ENCODE measurements at regions not wholly inside any gene's neighbourhood (a gene's known extent, or its start where the extent isn't known, plus 50 kb on each side); places are given as distances from the start of the nearest gene placed in this dataset.

DNA sequence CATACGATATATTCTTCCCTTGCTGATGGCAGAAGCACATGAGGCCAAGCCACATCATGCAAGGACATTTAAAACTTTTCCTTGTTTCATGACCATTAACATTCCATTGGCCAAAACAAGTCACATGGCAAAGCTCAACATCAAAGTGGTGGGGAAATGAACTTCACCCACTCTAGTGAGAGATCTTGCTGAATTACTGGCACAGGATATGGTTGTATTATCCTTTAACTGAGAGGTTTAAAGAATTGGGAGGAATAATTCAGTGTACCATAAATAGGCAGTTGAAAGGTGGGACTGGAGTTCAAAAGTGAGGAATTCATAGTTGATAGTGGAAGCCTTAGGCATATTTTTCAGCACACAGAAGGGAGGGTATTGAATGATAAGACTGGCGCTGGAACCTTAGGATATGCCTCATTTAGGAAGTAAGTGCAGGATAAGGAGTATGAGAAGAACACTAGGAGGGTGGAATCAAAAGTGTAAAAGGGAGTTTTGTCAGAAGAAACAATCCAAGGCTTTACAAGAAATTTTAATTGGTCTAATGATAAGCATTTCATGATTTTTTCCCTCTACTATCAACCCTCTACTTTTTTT is 398.8 kb downstream of the C12orf75 start:
- no peaks in the 10 kb centered on the region for H3K9me3 ChIP-seq (ENCODE audit: control insufficient read depth in 2 of 2, low read length in 2 of 2)
- no peaks in the 10 kb centered on the region for H3K36me3 ChIP-seq (ENCODE audit: control insufficient read depth in 2 of 2, insufficient read depth in 2 of 2, low read length in 2 of 2)
- H3K27me3 ChIP-seq (ENCODE audit: control insufficient read depth in 2 of 2, insufficient read depth in 2 of 2, low read length in 2 of 2), result no peaks in the 10 kb centered on the region
- no peak overlapping the region for H3K4me3 ChIP-seq (ENCODE audit: low read length in 2 of 2)
- H3K9ac ChIP-seq (ENCODE audit: low read depth in 1 of 2, low read length in 2 of 2), result no peak overlapping the region
- H3K4me1 ChIP-seq (ENCODE audit: control insufficient read depth in 2 of 2, insufficient read depth in 2 of 2, low read length in 2 of 2), result no peaks in the 10 kb centered on the region
- no peak overlapping the region for H3K27ac ChIP-seq (ENCODE audit: low read depth in 2 of 2, low read length in 2 of 2)

- H3K9me3 ChIP-seq (ENCODE audit: control insufficient read depth in 2 of 2, low read length in 2 of 2), result no peaks in the 10 kb centered on the region
- no peak overlapping the region for H3K4me3 ChIP-seq (ENCODE audit: low read length in 2 of 2)
- no peak overlapping the region for H3K9ac ChIP-seq (ENCODE audit: low read depth in 1 of 2, low read length in 2 of 2)
- H3K27me3 ChIP-seq (ENCODE audit: control insufficient read depth in 2 of 2, insufficient read depth in 2 of 2, low read length in 2 of 2), result no peaks in the 10 kb centered on the region
- no peaks in the 10 kb centered on the region for H3K4me1 ChIP-seq (ENCODE audit: control insufficient read depth in 2 of 2, insufficient read depth in 2 of 2, low read length in 2 of 2)
- no peaks in the 10 kb centered on the region for H3K36me3 ChIP-seq (ENCODE audit: control insufficient read depth in 2 of 2, insufficient read depth in 2 of 2, low read length in 2 of 2)
- no peak overlapping the region for H3K27ac ChIP-seq (ENCODE audit: low read depth in 2 of 2, low read length in 2 of 2)
Observed at GRCh38 chr12:105729926-105730325, 399.4 kb downstream of the C12orf75 start.

- Histone ChIP-seq H3K9ac (ENCODE audit: low read depth in 1 of 2, low read length in 2 of 2) (no peak overlapping the region), H3K4me3 (ENCODE audit: low read length in 2 of 2) (no peak overlapping the region), H3K27me3 (ENCODE audit: control insufficient read depth in 2 of 2, insufficient read depth in 2 of 2, low read length in 2 of 2) (no peaks in the 10 kb centered on the region), H3K4me1 (ENCODE audit: control insufficient read depth in 2 of 2, insufficient read depth in 2 of 2, low read length in 2 of 2) (no peaks in the 10 kb centered on the region), H3K9me3 (ENCODE audit: control insufficient read depth in 2 of 2, low read length in 2 of 2) (no peaks in the 10 kb centered on the region), H3K36me3 (ENCODE audit: control insufficient read depth in 2 of 2, insufficient read depth in 2 of 2, low read length in 2 of 2) (no peaks in the 10 kb centered on the region), H3K27ac (ENCODE audit: low read depth in 2 of 2, low read length in 2 of 2) (no peak overlapping the region)
Observed at GRCh38 chr12:105733579-105733978, 403.1 kb downstream of the C12orf75 start.

DNA sequence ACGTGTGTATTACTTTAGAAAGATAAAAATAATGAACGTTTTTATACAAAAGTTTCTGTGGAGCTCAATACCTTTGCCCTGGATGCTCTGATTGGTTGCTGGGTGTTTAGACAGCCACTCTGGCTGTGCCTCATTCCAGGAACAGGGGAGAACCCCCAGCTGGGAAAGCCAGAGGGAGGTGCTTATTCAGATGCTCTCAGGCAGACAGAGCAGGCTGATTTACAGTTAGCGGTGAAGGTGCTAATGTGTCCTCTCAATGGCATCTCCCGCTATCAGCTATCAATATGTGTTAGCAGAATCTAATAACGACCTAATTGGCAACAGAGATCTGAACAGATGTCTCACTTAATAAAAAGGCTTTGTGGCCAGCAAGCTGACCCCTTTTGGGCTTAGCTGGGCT is 402.3 kb downstream of the NUAK1 start:
- Histone ChIP-seq H3K9me3 (ENCODE audit: control insufficient read depth in 2 of 2, low read length in 2 of 2) (no peaks in the 10 kb centered on the region), H3K4me3 (ENCODE audit: low read length in 2 of 2) (no peak overlapping the region), H3K27me3 (ENCODE audit: control insufficient read depth in 2 of 2, insufficient read depth in 2 of 2, low read length in 2 of 2) (no peaks in the 10 kb centered on the region), H3K27ac (ENCODE audit: low read depth in 2 of 2, low read length in 2 of 2) (no peak overlapping the region), H3K9ac (ENCODE audit: low read depth in 1 of 2, low read length in 2 of 2) (no peak overlapping the region), H3K4me1 (ENCODE audit: control insufficient read depth in 2 of 2, insufficient read depth in 2 of 2, low read length in 2 of 2) (peaks cover 0 to 6% of the 10 kb centered on the region in 2 donors), H3K36me3 (ENCODE audit: control insufficient read depth in 2 of 2, insufficient read depth in 2 of 2, low read length in 2 of 2) (no peaks in the 10 kb centered on the region)

DNA sequence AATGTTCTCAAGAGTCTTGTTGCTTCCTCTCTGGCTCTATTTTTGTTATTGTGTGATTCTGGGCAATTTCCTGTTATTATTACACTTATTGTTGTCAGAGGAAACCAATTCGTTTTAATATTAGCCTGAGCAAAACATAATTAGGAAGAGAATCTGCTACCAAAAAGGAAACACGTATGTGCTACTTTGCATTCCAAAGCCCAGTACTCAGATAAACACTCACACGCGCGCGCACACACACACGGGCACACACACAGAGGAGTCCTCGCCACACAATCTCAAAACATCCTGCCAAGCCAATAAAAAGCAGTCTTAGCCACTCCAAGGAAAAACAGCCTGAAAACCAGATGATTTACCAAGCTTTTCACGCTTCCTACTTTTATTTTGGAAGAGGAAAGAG is 400.7 kb downstream of the NUAK1 start:
- H3K4me3 ChIP-seq (ENCODE audit: low read length in 2 of 2), result no peak overlapping the region
- H3K4me1 ChIP-seq (ENCODE audit: control insufficient read depth in 2 of 2, insufficient read depth in 2 of 2, low read length in 2 of 2), result peaks cover 0 to 6% of the 10 kb centered on the region in 2 donors
- no peaks in the 10 kb centered on the region for H3K27me3 ChIP-seq (ENCODE audit: control insufficient read depth in 2 of 2, insufficient read depth in 2 of 2, low read length in 2 of 2)
- no peaks in the 10 kb centered on the region for H3K36me3 ChIP-seq (ENCODE audit: control insufficient read depth in 2 of 2, insufficient read depth in 2 of 2, low read length in 2 of 2)
- no peak overlapping the region for H3K27ac ChIP-seq (ENCODE audit: low read depth in 2 of 2, low read length in 2 of 2)
- no peak overlapping the region for H3K9ac ChIP-seq (ENCODE audit: low read depth in 1 of 2, low read length in 2 of 2)
- H3K9me3 ChIP-seq (ENCODE audit: control insufficient read depth in 2 of 2, low read length in 2 of 2), result no peaks in the 10 kb centered on the region

GRCh38 chr12:105740369-105740768 is 398.4 kb downstream of the NUAK1 start:
- no peak overlapping the region for H3K9ac ChIP-seq (ENCODE audit: low read depth in 1 of 2, low read length in 2 of 2)
- H3K4me1 ChIP-seq (ENCODE audit: control insufficient read depth in 2 of 2, insufficient read depth in 2 of 2, low read length in 2 of 2), result peaks cover 0 to 6% of the 10 kb centered on the region in 2 donors
- H3K9me3 ChIP-seq (ENCODE audit: control insufficient read depth in 2 of 2, low read length in 2 of 2), result no peaks in the 10 kb centered on the region
- no peaks in the 10 kb centered on the region for H3K27me3 ChIP-seq (ENCODE audit: control insufficient read depth in 2 of 2, insufficient read depth in 2 of 2, low read length in 2 of 2)
- H3K4me3 ChIP-seq (ENCODE audit: low read length in 2 of 2), result no peak overlapping the region
- H3K36me3 ChIP-seq (ENCODE audit: control insufficient read depth in 2 of 2, insufficient read depth in 2 of 2, low read length in 2 of 2), result no peaks in the 10 kb centered on the region
- H3K27ac ChIP-seq (ENCODE audit: low read depth in 2 of 2, low read length in 2 of 2), result no peak overlapping the region

- H3K27ac ChIP-seq (ENCODE audit: low read depth in 2 of 2, low read length in 2 of 2), result no peak overlapping the region
- no peaks in the 10 kb centered on the region for H3K9me3 ChIP-seq (ENCODE audit: control insufficient read depth in 2 of 2, low read length in 2 of 2)
- no peaks in the 10 kb centered on the region for H3K27me3 ChIP-seq (ENCODE audit: control insufficient read depth in 2 of 2, insufficient read depth in 2 of 2, low read length in 2 of 2)
- H3K9ac ChIP-seq (ENCODE audit: low read depth in 1 of 2, low read length in 2 of 2), result no peak overlapping the region
- H3K4me1 ChIP-seq (ENCODE audit: control insufficient read depth in 2 of 2, insufficient read depth in 2 of 2, low read length in 2 of 2), result peaks cover 0 to 6% of the 10 kb centered on the region in 2 donors
- H3K36me3 ChIP-seq (ENCODE audit: control insufficient read depth in 2 of 2, insufficient read depth in 2 of 2, low read length in 2 of 2), result no peaks in the 10 kb centered on the region
- no peak overlapping the region for H3K4me3 ChIP-seq (ENCODE audit: low read length in 2 of 2)
Observed at GRCh38 chr12:105740970-105741725, 397.6 kb downstream of the NUAK1 start.

GRCh38 chr12:105741786-105742566 is 396.8 kb downstream of the NUAK1 start:
- H3K4me1 ChIP-seq (ENCODE audit: control insufficient read depth in 2 of 2, insufficient read depth in 2 of 2, low read length in 2 of 2), result peaks cover 0 to 6% of the 10 kb centered on the region in 2 donors
- no peaks in the 10 kb centered on the region for H3K36me3 ChIP-seq (ENCODE audit: control insufficient read depth in 2 of 2, insufficient read depth in 2 of 2, low read length in 2 of 2)
- no peaks in the 10 kb centered on the region for H3K9me3 ChIP-seq (ENCODE audit: control insufficient read depth in 2 of 2, low read length in 2 of 2)
- no peak overlapping the region for H3K4me3 ChIP-seq (ENCODE audit: low read length in 2 of 2)
- no peaks in the 10 kb centered on the region for H3K27me3 ChIP-seq (ENCODE audit: control insufficient read depth in 2 of 2, insufficient read depth in 2 of 2, low read length in 2 of 2)
- no peak overlapping the region for H3K9ac ChIP-seq (ENCODE audit: low read depth in 1 of 2, low read length in 2 of 2)
- H3K27ac ChIP-seq (ENCODE audit: low read depth in 2 of 2, low read length in 2 of 2), result no peak overlapping the region

DNA sequence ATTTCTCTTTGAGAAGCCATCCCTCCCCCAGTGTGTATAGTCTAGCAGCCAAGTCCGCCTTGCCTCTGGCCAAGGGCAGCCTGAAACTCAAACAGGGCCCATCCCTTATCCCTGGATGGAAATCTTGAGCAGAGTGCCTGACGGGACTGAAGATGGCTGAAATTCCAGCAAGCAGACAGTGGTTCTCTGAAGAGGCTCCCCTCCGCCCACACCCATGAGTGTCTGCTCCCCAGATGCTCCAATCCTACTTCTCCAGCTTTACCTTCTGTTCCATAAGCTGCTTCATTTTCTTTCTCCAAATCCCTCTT is 396.2 kb downstream of the NUAK1 start:
- Histone ChIP-seq H3K27me3 (ENCODE audit: control insufficient read depth in 2 of 2, insufficient read depth in 2 of 2, low read length in 2 of 2) (no peaks in the 10 kb centered on the region), H3K9ac (ENCODE audit: low read depth in 1 of 2, low read length in 2 of 2) (no peak overlapping the region), H3K36me3 (ENCODE audit: control insufficient read depth in 2 of 2, insufficient read depth in 2 of 2, low read length in 2 of 2) (no peaks in the 10 kb centered on the region), H3K9me3 (ENCODE audit: control insufficient read depth in 2 of 2, low read length in 2 of 2) (no peaks in the 10 kb centered on the region), H3K4me1 (ENCODE audit: control insufficient read depth in 2 of 2, insufficient read depth in 2 of 2, low read length in 2 of 2) (peaks cover 0 to 6% of the 10 kb centered on the region in 2 donors), H3K27ac (ENCODE audit: low read depth in 2 of 2, low read length in 2 of 2) (no peak overlapping the region), H3K4me3 (ENCODE audit: low read length in 2 of 2) (no peak overlapping the region)

DNA sequence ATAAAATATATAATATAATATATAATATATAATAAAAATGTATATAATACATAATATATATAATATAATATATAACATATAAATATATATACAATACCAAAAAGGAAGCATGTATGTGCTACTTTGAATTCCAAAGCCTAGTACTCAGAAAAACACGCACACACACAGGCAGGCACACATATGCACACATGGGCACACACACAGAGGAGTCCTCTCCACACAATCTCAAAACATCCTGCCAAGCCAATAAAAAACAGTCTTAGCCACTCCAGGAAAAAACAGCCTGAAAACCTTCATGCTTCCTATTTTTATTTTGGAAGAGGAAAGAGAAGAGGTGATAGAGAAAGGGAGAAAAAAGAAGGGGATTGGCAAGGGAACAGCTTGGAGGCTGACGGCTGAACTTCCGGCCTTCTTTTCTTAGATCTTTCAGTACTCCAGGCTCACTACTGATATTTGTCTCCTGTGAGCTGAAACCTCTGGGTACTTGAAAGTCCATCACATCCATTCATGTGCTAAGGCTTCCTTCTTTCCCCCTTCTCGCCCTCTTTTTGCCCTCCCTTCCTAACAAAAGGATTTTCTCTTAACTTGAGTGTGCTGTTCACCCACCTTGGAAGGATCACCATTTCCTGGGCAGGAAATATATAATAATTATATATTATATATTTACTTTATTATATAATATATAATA is 394.2 kb downstream of the NUAK1 start:
- no peaks in the 10 kb centered on the region for H3K27me3 ChIP-seq (ENCODE audit: control insufficient read depth in 2 of 2, insufficient read depth in 2 of 2, low read length in 2 of 2)
- no peaks in the 10 kb centered on the region for H3K36me3 ChIP-seq (ENCODE audit: control insufficient read depth in 2 of 2, insufficient read depth in 2 of 2, low read length in 2 of 2)
- no peak overlapping the region for H3K27ac ChIP-seq (ENCODE audit: low read depth in 2 of 2, low read length in 2 of 2)
- no peaks in the 10 kb centered on the region for H3K9me3 ChIP-seq (ENCODE audit: control insufficient read depth in 2 of 2, low read length in 2 of 2)
- H3K4me1 ChIP-seq (ENCODE audit: control insufficient read depth in 2 of 2, insufficient read depth in 2 of 2, low read length in 2 of 2), result peaks cover 0 to 6% of the 10 kb centered on the region in 2 donors
- no peak overlapping the region for H3K9ac ChIP-seq (ENCODE audit: low read depth in 1 of 2, low read length in 2 of 2)
- no peak overlapping the region for H3K4me3 ChIP-seq (ENCODE audit: low read length in 2 of 2)

Data from mucosa of rectum (tissue), 2 donors.